ENCODE measurements at regions not wholly inside any gene's neighbourhood (a gene's known extent, or its start where the extent isn't known, plus 50 kb on each side); places are given as distances from the start of the nearest gene placed in this dataset.

DNA sequence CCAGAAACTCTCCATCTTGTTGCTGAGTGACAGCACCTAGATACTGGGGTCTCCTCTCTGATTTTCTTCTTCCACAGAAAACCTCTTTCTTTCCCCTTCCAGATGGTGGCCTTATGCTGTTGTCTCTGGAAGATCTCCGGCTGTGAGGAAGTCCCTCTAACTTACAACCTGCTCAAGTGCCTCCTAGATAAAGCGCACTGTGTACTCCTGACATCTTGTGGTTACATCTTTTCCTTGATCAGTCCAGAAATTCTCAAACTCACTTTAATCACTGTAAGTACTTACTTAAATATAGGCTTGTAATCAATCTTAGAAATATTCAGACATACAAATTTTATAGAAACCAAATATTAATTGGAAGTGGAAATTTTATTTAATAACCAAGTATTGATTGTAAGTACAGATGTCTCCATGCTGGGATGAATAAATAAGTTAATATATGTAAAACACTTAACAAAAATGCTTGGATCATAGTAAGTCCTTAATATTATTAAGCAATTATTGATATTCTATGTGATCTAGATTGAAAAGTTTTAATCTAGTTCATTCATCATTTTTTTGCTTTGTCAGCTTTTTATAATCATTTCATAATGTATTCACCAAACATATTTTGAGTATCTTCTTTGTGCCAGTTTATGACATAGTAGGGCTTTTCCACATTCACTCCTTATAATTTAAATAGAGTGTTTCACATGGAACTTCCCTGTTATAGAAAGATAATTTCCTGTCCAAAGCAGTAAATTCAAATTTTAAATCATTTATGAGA is 1381.4 kb upstream of the CDH6 start:
- no peak for TF ChIP-seq POLR2A (IDR thresholded peaks at IDR 0.05)
- TF ChIP-seq CTCF (IDR thresholded peaks at IDR 0.05): no peak
- no peak for TF ChIP-seq EP300 (IDR thresholded peaks at IDR 0.05)

Measured in ovary (tissue), 3 donors.